ENCODE measurements at regions not wholly inside any gene's neighbourhood (a gene's known extent, or its start where the extent isn't known, plus 50 kb on each side); places are given as distances from the start of the nearest gene placed in this dataset.

DNA sequence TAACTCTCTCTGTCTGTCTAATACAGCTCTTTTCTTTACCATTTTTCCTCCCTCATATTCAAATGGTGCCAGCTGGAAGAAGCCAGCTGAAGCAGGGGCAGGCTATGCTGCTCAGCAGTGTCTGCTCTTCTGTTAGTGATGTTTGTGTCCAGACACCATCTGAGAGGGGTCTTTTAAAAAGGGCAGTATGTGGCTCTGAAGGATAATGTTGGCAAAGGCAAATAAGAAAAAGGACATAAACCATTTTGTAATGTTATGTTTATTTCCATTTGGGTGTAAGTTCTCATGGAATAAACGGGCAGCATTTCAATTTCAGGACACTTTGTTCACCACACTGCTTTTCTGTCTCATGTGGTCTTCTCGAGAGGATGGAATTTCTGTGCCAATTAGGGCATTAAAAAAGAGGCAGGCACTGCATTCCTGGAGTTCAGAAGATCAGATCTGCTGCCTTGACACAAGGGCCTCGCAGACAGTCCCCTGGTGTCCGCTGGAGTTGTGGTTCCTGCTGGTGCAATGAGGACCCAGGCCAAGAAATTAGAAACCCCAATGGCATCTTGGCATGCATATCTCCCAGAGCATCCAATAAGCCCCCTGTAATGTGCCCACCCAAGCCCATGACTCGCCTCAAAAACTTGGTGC, 109.0 kb upstream of the ELMO1 start:
- TF ChIP-seq ZNF626 (tag by site-specific recombination; IDR thresholded peaks at IDR 0.05) (no peak), ZNF214 (tag by site-specific recombination; IDR thresholded peaks at IDR 0.05; ENCODE audit: borderline replicate concordance) (no peak), ZSCAN23 (tag by site-specific recombination; IDR thresholded peaks at IDR 0.05) (no peak), ZBTB8A (tag by site-specific recombination; IDR thresholded peaks at IDR 0.05) (no peak), ZNF404 (tag by site-specific recombination; IDR thresholded peaks at IDR 0.05) (no peak), ZNF707 (tag by site-specific recombination; IDR thresholded peaks at IDR 0.05) (no peak), SETDB1 (IDR thresholded peaks at IDR 0.05; ENCODE audit: insufficient read length, low read length) (no peak), ZNF274 (IDR thresholded peaks at IDR 0.05; ENCODE audit: low read length) (no peak), ZNF274 (tag by site-specific recombination; IDR thresholded peaks at IDR 0.05; ENCODE audit: borderline replicate concordance) (no peak), RBAK (tag by site-specific recombination; IDR thresholded peaks at IDR 0.05) (no peak), PRDM1 (tag by site-specific recombination; IDR thresholded peaks at IDR 0.05) (no peak)
- TF ChIP-seq, protein P1, sequence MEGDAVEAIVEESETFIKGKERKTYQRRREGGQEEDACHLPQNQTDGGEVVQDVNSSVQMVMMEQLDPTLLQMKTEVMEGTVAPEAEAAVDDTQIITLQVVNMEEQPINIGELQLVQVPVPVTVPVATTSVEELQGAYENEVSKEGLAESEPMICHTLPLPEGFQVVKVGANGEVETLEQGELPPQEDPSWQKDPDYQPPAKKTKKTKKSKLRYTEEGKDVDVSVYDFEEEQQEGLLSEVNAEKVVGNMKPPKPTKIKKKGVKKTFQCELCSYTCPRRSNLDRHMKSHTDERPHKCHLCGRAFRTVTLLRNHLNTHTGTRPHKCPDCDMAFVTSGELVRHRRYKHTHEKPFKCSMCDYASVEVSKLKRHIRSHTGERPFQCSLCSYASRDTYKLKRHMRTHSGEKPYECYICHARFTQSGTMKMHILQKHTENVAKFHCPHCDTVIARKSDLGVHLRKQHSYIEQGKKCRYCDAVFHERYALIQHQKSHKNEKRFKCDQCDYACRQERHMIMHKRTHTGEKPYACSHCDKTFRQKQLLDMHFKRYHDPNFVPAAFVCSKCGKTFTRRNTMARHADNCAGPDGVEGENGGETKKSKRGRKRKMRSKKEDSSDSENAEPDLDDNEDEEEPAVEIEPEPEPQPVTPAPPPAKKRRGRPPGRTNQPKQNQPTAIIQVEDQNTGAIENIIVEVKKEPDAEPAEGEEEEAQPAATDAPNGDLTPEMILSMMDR (tag by site-specific recombination; IDR thresholded peaks at IDR 0.05): no peak
- TF ChIP-seq, protein P2, sequence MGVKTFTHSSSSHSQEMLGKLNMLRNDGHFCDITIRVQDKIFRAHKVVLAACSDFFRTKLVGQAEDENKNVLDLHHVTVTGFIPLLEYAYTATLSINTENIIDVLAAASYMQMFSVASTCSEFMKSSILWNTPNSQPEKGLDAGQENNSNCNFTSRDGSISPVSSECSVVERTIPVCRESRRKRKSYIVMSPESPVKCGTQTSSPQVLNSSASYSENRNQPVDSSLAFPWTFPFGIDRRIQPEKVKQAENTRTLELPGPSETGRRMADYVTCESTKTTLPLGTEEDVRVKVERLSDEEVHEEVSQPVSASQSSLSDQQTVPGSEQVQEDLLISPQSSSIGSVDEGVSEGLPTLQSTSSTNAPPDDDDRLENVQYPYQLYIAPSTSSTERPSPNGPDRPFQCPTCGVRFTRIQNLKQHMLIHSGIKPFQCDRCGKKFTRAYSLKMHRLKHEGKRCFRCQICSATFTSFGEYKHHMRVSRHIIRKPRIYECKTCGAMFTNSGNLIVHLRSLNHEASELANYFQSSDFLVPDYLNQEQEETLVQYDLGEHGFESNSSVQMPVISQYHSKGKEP (tag by site-specific recombination; IDR thresholded peaks at IDR 0.05): no peak
- TF ChIP-seq, protein P3, sequence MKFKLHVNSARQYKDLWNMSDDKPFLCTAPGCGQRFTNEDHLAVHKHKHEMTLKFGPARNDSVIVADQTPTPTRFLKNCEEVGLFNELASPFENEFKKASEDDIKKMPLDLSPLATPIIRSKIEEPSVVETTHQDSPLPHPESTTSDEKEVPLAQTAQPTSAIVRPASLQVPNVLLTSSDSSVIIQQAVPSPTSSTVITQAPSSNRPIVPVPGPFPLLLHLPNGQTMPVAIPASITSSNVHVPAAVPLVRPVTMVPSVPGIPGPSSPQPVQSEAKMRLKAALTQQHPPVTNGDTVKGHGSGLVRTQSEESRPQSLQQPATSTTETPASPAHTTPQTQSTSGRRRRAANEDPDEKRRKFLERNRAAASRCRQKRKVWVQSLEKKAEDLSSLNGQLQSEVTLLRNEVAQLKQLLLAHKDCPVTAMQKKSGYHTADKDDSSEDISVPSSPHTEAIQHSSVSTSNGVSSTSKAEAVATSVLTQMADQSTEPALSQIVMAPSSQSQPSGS (tag by site-specific recombination; IDR thresholded peaks at IDR 0.05; ENCODE audit: low read depth): no peak

Data from HEK293 (cell line).